RWPE2 (cell line): ENCODE measurements at regions not wholly inside any gene's neighbourhood (a gene's known extent, or its start where the extent isn't known, plus 50 kb on each side); places are given as distances from the start of the nearest gene placed in this dataset.

Source experiments
- ATAC-seq: fragments of 200-7000 bp; cut with Tn5 transposase; 3 replicates; pipeline ENCODE4 v1.9.1; 2021; ENCODE audit warnings: low read depth
- DNase-seq: peaks from one replicate; pipeline ENCODE4 v3.0.0-alpha.2; 2020; ENCODE audit warnings: low spot score
- H3K27ac ChIP-seq: fragments of 450-650 bp; 2 replicates; pipeline ENCODE4 v1.5.1; 2017; ENCODE audit warnings: mild to moderate bottlenecking; ENCODE audit not compliant: poor library complexity, severe bottlenecking
- H3K27me3 ChIP-seq: fragments of 250-450 bp; sonication (Bioruptor Pico); 2 replicates; pipeline ENCODE4 v1.5.1; 2021; ENCODE audit warnings: mild to moderate bottlenecking, moderate library complexity; ENCODE audit not compliant: insufficient read depth, poor library complexity, severe bottlenecking
- H3K36me3 ChIP-seq: fragments of 250-450 bp; sonication (Bioruptor Pico); 2 replicates; pipeline ENCODE4 v1.5.1; 2020; ENCODE audit warnings: low read depth, mild to moderate bottlenecking, moderate library complexity
- H3K4me1 ChIP-seq: fragments of 250-450 bp; sonication (Bioruptor Pico); 2 replicates; pipeline ENCODE4 v1.5.1; 2021; ENCODE audit warnings: mild to moderate bottlenecking, moderate library complexity; ENCODE audit not compliant: insufficient read depth, poor library complexity, severe bottlenecking
- H3K4me3 ChIP-seq: fragments of 250-450 bp; sonication (Bioruptor Pico); 2 replicates; pipeline ENCODE4 v1.5.1; 2021; ENCODE audit warnings: mild to moderate bottlenecking, moderate library complexity; ENCODE audit not compliant: severe bottlenecking
- H3K9me3 ChIP-seq: fragments of 250-450 bp; sonication (Bioruptor Pico); 2 replicates; pipeline ENCODE4 v1.5.1; 2021; ENCODE audit warnings: mild to moderate bottlenecking, moderate library complexity; ENCODE audit not compliant: severe bottlenecking
- TF ChIP-seq, protein P1 (sequence below): fragments of 450-650 bp; IDR thresholded peaks from one replicate; pipeline ENCODE4 v1.5.1; 2017; ENCODE audit warnings: mild to moderate bottlenecking, moderate library complexity; ENCODE audit not compliant: poor library complexity, severe bottlenecking

GRCh38 chr5:96247708-96248107, 185.3 kb downstream of the PCSK1 start:
- ATAC-seq, result peak; percentile 13; the same call in 2 of the 3 replicates
- Histone ChIP-seq H3K36me3 (no peaks in the 10 kb centered on the region), H3K9me3 (no peaks in the 10 kb centered on the region), H3K4me3 (no peak overlapping the region), H3K27ac (peak overlapping the region; percentile 64), H3K4me1 (peaks cover 36% of the 10 kb centered on the region), H3K27me3 (no peaks in the 10 kb centered on the region)
- no peak for DNase-seq
- TF ChIP-seq, protein P1, sequence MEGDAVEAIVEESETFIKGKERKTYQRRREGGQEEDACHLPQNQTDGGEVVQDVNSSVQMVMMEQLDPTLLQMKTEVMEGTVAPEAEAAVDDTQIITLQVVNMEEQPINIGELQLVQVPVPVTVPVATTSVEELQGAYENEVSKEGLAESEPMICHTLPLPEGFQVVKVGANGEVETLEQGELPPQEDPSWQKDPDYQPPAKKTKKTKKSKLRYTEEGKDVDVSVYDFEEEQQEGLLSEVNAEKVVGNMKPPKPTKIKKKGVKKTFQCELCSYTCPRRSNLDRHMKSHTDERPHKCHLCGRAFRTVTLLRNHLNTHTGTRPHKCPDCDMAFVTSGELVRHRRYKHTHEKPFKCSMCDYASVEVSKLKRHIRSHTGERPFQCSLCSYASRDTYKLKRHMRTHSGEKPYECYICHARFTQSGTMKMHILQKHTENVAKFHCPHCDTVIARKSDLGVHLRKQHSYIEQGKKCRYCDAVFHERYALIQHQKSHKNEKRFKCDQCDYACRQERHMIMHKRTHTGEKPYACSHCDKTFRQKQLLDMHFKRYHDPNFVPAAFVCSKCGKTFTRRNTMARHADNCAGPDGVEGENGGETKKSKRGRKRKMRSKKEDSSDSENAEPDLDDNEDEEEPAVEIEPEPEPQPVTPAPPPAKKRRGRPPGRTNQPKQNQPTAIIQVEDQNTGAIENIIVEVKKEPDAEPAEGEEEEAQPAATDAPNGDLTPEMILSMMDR, result no peak

GRCh38 chr5:96247097-96247701, 185.8 kb downstream of the PCSK1 start:
- TF ChIP-seq, protein P1, result no peak
- Histone ChIP-seq H3K4me3 (no peak overlapping the region), H3K4me1 (peaks cover 33% of the 10 kb centered on the region), H3K27ac (peak overlapping the region; percentile 64), H3K27me3 (no peaks in the 10 kb centered on the region), H3K9me3 (no peaks in the 10 kb centered on the region), H3K36me3 (no peaks in the 10 kb centered on the region)
- DNase-seq (no peak), ATAC-seq (peak; percentile 76)

GRCh38 chr5:96245140-96246091, 187.6 kb downstream of the PCSK1 start:
- no peak overlapping the region for H3K4me3 ChIP-seq
- H3K36me3 ChIP-seq, result no peaks in the 10 kb centered on the region
- ATAC-seq (no peak), DNase-seq (no peak)
- no peaks in the 10 kb centered on the region for H3K27me3 ChIP-seq
- TF ChIP-seq, protein P1, result no peak
- H3K27ac ChIP-seq, result peak overlapping the region; percentile 34
- no peaks in the 10 kb centered on the region for H3K9me3 ChIP-seq
- peaks cover 33% of the 10 kb centered on the region for H3K4me1 ChIP-seq

DNA sequence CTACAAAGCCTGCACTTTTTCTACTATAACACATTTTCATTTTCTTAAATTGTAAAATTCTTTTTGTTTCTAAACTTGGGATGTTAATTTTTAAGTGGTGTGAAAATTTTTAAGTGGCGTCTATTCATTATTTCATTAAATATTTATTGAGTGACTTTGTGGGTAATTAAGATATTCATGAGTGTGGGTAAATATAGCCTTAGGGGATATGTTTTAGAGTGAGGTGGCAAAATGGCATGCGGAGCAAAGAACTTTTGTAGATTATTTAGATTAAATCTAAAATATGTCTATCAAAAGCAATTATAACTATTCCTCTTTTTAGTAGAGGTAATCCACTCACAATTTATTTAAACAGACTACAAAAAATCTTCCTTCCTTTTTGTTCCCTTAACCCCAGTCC, 188.4 kb downstream of the PCSK1 start:
- DNase-seq (no peak), ATAC-seq (no peak)
- Histone ChIP-seq H3K36me3 (no peaks in the 10 kb centered on the region), H3K4me1 (peaks cover 33% of the 10 kb centered on the region), H3K27ac (peak overlapping the region; percentile 34), H3K9me3 (no peaks in the 10 kb centered on the region), H3K4me3 (no peak overlapping the region), H3K27me3 (no peaks in the 10 kb centered on the region)
- TF ChIP-seq, protein P1, result no peak

- H3K36me3 ChIP-seq, result no peaks in the 10 kb centered on the region
- H3K27me3 ChIP-seq, result no peaks in the 10 kb centered on the region
- TF ChIP-seq, protein P1, result no peak
- peak overlapping the region; percentile 34 for H3K27ac ChIP-seq
- H3K4me3 ChIP-seq, result no peak overlapping the region
- H3K9me3 ChIP-seq, result no peaks in the 10 kb centered on the region
- DNase-seq, result no peak
- peak; percentile 35; the same call in 2 of the 3 replicates for ATAC-seq
- H3K4me1 ChIP-seq, result peaks cover 35% of the 10 kb centered on the region
Observed at GRCh38 chr5:96243862-96244261, 189.2 kb downstream of the PCSK1 start.
